ENCODE measurements at regions not wholly inside any gene's neighbourhood (a gene's known extent, or its start where the extent isn't known, plus 50 kb on each side); places are given as distances from the start of the nearest gene placed in this dataset.

DNA sequence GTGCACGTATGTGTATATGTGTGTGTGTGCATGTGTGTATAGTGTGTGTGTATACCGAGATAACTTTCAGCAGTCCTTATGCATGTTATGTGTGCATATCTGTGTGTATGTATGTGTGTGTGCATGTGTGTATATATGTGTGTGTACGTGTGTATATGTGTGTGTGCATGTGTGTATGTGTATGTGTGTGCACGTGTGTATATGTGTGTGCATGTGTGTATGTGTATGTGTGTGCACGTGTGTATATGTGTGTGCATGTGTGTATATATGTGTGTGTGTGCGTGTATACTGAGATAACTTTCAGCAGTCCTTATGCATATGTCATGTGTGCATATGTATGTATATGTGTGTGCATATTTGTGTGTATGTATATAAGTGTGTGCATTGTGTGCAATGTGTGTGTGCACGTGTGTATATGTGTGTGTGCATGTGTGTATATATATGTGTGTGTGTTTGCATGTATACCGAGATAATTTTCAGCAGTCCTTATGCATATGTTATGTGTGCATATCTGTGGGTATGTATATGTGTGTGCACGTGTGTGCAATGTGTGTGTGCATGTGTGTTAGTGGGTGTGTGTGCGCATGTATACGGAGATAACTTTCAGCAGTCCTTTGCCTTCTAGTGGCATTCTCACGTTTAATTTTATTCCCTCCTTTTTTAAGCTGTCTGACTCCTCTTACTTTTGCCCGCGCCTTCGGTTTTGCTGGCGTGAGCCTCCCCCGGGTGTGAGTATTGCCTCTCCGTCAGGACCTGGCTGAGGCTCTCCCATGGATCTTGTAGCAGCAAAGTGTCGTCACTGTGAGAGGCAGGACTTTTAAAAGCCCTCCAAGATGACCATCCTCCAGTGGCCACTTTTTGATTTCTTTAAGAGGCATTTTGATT lies 99.6 kb upstream of the SHOX start:
- no peaks in the 10 kb centered on the region for H3K36me3 Mint-ChIP-seq (ENCODE audit: unreplicated experiment)
- no peak overlapping the region for H3K27ac Mint-ChIP-seq (ENCODE audit: unreplicated experiment)
- H3K27me3 Mint-ChIP-seq (ENCODE audit: unreplicated experiment), result peaks cover 5% of the 10 kb centered on the region
- no peak for TF ChIP-seq CTCF (IDR thresholded peaks at IDR 0.05; ENCODE audit: partially characterized antibody, unreplicated experiment)
- no peak overlapping the region for H3K4me3 Mint-ChIP-seq (ENCODE audit: unreplicated experiment)
- no peaks in the 10 kb centered on the region for H3K4me1 Mint-ChIP-seq (ENCODE audit: low read depth, unreplicated experiment)
- peaks cover 8% of the 10 kb centered on the region for H3K9me3 Mint-ChIP-seq (ENCODE audit: unreplicated experiment)
- no peak for DNase-seq

DNA sequence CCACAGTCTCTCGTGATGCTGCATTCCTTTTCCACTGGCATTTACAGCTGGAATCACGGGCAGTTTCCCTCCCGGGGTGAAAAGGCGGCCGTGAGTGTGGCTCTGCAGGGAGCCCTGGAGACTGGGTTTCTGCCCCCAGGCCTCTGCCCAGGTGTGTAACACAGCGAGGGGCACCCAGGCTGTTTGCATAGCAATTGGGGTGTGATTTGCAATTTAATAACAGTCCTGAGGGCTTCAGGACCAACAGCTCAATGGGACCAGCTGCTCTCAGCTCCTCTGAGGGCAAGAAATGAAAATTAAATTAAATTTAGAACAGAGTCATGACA lies 99.0 kb upstream of the SHOX start:
- Mint-ChIP-seq H3K4me3 (ENCODE audit: unreplicated experiment) (no peak overlapping the region), H3K27me3 (ENCODE audit: unreplicated experiment) (peaks cover 5% of the 10 kb centered on the region), H3K27ac (ENCODE audit: unreplicated experiment) (no peak overlapping the region), H3K9me3 (ENCODE audit: unreplicated experiment) (peaks cover 8% of the 10 kb centered on the region), H3K4me1 (ENCODE audit: low read depth, unreplicated experiment) (no peaks in the 10 kb centered on the region), H3K36me3 (ENCODE audit: unreplicated experiment) (no peaks in the 10 kb centered on the region)
- DNase-seq, result no peak
- TF ChIP-seq CTCF (IDR thresholded peaks at IDR 0.05; ENCODE audit: partially characterized antibody, unreplicated experiment), result no peak

GRCh38 chrX:534804-535203 lies 95.8 kb upstream of the SHOX start:
- Mint-ChIP-seq H3K36me3 (ENCODE audit: unreplicated experiment) (no peaks in the 10 kb centered on the region), H3K4me3 (ENCODE audit: unreplicated experiment) (no peak overlapping the region), H3K4me1 (ENCODE audit: low read depth, unreplicated experiment) (no peaks in the 10 kb centered on the region), H3K27me3 (ENCODE audit: unreplicated experiment) (peaks cover 5% of the 10 kb centered on the region), H3K9me3 (ENCODE audit: unreplicated experiment) (peaks cover 8% of the 10 kb centered on the region), H3K27ac (ENCODE audit: unreplicated experiment) (no peak overlapping the region)
- DNase-seq, result no peak
- no peak for TF ChIP-seq CTCF (IDR thresholded peaks at IDR 0.05; ENCODE audit: partially characterized antibody, unreplicated experiment)

DNA sequence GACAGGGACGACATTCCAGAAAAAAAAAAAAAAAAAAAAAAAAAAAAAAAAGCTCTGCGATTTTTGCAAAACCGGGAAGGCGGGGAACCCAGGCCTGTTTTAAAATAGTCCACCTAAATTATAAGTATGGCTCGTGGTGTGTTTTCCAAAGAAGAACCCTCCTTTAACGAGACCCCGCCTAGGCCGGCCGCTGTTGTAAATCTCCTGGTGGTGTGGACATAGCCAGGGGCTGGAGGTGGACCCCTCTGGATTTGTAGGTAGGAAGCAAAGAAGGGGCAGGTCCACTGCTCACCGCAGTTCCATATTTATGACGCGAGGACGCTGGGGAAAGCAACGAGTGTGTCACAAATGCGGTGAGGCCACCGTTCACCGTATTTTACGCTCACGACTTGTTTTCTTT lies 94.0 kb upstream of the SHOX start:
- no peak overlapping the region for H3K27ac Mint-ChIP-seq (ENCODE audit: unreplicated experiment)
- no peaks in the 10 kb centered on the region for H3K36me3 Mint-ChIP-seq (ENCODE audit: unreplicated experiment)
- peaks cover 4% of the 10 kb centered on the region for H3K9me3 Mint-ChIP-seq (ENCODE audit: unreplicated experiment)
- TF ChIP-seq CTCF (IDR thresholded peaks at IDR 0.05; ENCODE audit: partially characterized antibody, unreplicated experiment), result no peak
- no peaks in the 10 kb centered on the region for H3K4me1 Mint-ChIP-seq (ENCODE audit: low read depth, unreplicated experiment)
- H3K27me3 Mint-ChIP-seq (ENCODE audit: unreplicated experiment), result no peaks in the 10 kb centered on the region
- DNase-seq, result no peak
- no peak overlapping the region for H3K4me3 Mint-ChIP-seq (ENCODE audit: unreplicated experiment)

DNA sequence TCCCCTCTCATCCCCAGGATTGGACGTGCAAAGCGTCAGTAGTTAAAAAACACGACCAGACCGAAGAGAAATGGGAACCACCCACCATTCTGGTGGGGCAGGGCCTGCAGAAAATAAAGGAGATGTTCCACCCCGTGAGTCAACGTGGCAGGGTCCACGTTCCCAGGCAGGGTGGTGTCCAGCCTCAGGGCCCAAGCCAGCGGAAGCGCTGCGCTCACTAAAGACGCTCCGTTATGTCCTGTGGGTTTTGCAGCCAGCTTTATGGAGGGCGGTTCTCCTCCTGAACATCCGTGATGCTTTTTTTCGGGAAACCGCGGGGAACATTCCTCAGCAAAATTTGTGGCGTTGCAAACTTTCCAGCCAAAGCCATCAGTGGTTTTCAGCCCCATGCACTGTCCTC lies 93.4 kb upstream of the SHOX start:
- no peak for TF ChIP-seq CTCF (IDR thresholded peaks at IDR 0.05; ENCODE audit: partially characterized antibody, unreplicated experiment)
- H3K36me3 Mint-ChIP-seq (ENCODE audit: unreplicated experiment), result no peaks in the 10 kb centered on the region
- H3K9me3 Mint-ChIP-seq (ENCODE audit: unreplicated experiment), result peaks cover 4% of the 10 kb centered on the region
- H3K27me3 Mint-ChIP-seq (ENCODE audit: unreplicated experiment), result no peaks in the 10 kb centered on the region
- no peak for DNase-seq
- no peaks in the 10 kb centered on the region for H3K4me1 Mint-ChIP-seq (ENCODE audit: low read depth, unreplicated experiment)
- H3K4me3 Mint-ChIP-seq (ENCODE audit: unreplicated experiment), result no peak overlapping the region
- no peak overlapping the region for H3K27ac Mint-ChIP-seq (ENCODE audit: unreplicated experiment)

All from glutamatergic neuron (in vitro differentiated cells).